GM12872 (cell line): ENCODE measurements at regions not wholly inside any gene's neighbourhood (a gene's known extent, or its start where the extent isn't known, plus 50 kb on each side); places are given as distances from the start of the nearest gene placed in this dataset.

Experiments used
- CTCF ChIP-seq: IDR thresholded peaks from 3 replicates; pipeline ENCODE4 v1.5.1; 2011; ENCODE audit warnings: low read depth, mild to moderate bottlenecking, low read length, moderate library complexity; ENCODE audit not compliant: insufficient read depth

GRCh38 chr2:194003911-194004310 lies 1653.1 kb upstream of the SLC39A10 start:
- no peak for TF ChIP-seq CTCF

GRCh38 chr2:194002699-194003368 lies 1654.2 kb upstream of the SLC39A10 start:
- TF ChIP-seq CTCF = no peak

GRCh38 chr2:193990868-193991267 lies 1666.2 kb upstream of the SLC39A10 start:
- no peak for TF ChIP-seq CTCF

- TF ChIP-seq CTCF = no peak
These were observed 1667.4 kb upstream of the SLC39A10 start for GRCh38 chr2:193989645-193990044.

GRCh38 chr2:193988784-193989183 lies 1668.2 kb upstream of the SLC39A10 start:
- TF ChIP-seq CTCF = no peak

- TF ChIP-seq CTCF = no peak
These were observed 1671.8 kb upstream of the SLC39A10 start for GRCh38 chr2:193985272-193985671.

GRCh38 chr2:193980599-193980998 lies 1676.4 kb upstream of the SLC39A10 start:
- TF ChIP-seq CTCF = no peak
